ENCODE measurements at regions not wholly inside any gene's neighbourhood (a gene's known extent, or its start where the extent isn't known, plus 50 kb on each side); places are given as distances from the start of the nearest gene placed in this dataset.

GRCh38 chr4:186806679-186807421 lies 83.2 kb upstream of the FAT1 start:
- TF ChIP-seq CTCF (IDR thresholded peaks at IDR 0.05) (no peak), POLR2A (IDR thresholded peaks at IDR 0.05) (no peak)
